GM12865 (cell line): ENCODE measurements at regions not wholly inside any gene's neighbourhood (a gene's known extent, or its start where the extent isn't known, plus 50 kb on each side); places are given as distances from the start of the nearest gene placed in this dataset.

Source experiments
- DNase-seq: peaks from one replicate; pipeline ENCODE4 v3.0.0; 2010; ENCODE audit warnings: low read depth
- H3K4me3 ChIP-seq: 2 replicates; pipeline ENCODE4 v1.5.1; 2011; ENCODE audit warnings: mild to moderate bottlenecking, low read depth, low read length, control low read depth
- TF ChIP-seq, protein P1 (sequence below): IDR thresholded peaks from 2 replicates; pipeline ENCODE4 v1.5.1; 2011; ENCODE audit warnings: low read length, control low read depth, low read depth, inconsistent platforms; ENCODE audit not compliant: insufficient read depth; ENCODE audit errors: missing control alignments

DNA sequence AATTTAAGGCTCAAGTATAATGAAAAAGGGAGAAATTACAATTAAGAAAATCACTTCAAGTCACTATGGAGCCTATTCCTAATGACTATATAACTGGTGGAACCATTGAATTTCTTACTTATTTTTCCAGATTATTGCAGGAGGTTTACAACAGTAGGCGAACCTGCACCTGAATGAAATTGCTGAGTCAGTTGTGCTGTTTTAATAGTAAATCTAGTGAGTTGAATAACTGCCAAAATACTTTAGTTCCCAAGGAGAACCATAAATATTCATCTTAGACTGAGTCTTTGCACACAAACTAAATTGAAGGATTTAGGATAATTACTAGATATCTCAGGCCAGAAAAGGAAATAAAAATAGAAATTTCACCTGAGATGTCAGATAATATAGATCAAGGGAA, 1052.8 kb downstream of the NAALADL2 start:
- no peak for DNase-seq
- TF ChIP-seq, protein P1, sequence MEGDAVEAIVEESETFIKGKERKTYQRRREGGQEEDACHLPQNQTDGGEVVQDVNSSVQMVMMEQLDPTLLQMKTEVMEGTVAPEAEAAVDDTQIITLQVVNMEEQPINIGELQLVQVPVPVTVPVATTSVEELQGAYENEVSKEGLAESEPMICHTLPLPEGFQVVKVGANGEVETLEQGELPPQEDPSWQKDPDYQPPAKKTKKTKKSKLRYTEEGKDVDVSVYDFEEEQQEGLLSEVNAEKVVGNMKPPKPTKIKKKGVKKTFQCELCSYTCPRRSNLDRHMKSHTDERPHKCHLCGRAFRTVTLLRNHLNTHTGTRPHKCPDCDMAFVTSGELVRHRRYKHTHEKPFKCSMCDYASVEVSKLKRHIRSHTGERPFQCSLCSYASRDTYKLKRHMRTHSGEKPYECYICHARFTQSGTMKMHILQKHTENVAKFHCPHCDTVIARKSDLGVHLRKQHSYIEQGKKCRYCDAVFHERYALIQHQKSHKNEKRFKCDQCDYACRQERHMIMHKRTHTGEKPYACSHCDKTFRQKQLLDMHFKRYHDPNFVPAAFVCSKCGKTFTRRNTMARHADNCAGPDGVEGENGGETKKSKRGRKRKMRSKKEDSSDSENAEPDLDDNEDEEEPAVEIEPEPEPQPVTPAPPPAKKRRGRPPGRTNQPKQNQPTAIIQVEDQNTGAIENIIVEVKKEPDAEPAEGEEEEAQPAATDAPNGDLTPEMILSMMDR: no peak
- no peak overlapping the region for H3K4me3 ChIP-seq

DNA sequence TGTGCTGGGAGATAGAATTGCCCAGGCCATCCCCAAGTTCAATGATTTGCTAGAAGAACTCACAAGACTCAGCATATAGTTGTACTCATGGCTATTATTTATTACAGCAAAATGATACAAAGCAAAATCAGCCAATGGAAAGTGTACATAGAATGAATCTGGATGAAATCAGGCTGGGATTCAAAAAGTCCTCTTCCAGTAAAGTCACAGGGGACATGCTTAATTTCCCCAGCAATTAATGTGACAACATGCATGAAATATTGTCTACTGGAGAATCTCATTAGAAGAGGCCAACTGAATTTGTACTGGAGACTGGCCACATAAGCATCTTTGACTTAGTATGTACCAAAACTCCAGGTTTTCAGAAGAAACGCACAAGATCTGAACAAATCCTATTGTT, 1043.1 kb downstream of the NAALADL2 start:
- TF ChIP-seq, protein P1: no peak
- DNase-seq: no peak

DNA sequence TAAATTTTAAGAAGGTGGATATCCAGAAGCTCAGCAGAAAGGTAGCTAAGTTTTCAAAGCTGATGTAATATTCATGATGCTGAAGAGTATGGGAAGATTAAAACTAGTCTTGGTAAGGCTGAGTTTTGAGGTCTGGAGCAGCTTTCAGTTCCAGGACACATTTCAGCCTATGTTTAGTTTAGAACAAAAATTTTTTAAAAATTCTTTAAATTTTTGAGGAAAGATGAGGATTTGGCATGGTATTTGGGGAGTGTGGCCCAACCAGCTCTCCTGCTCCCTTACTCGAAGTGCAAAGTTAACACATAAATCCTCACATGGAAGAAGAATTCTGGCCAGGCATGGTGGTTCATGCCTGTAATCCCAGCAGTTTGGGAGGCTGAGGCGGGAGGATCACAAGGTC, 1039.1 kb downstream of the NAALADL2 start:
- no peak for DNase-seq
- no peak overlapping the region for H3K4me3 ChIP-seq
- TF ChIP-seq, protein P1: no peak

More for the DNA sequence above, 1043.1 kb downstream of the NAALADL2 start:
- no peak overlapping the region for H3K4me3 ChIP-seq

DNA sequence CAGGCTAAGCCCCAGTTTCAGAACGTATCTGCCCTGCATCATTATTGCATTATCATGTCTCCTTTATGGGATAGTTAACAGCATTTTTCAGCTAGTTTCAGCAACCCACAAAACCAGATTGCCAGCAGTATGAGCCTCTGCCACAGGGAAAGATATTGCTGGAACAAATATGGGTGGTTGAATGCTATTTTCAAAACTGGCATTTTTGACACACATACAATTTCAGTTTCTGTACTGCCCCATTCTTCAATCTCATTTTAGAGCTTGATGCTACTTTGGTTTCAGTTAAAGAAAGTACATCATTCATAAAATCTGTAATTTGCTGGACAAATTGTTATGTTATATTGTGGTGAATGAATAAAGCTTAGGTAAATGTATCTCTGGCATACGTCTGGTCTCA, 1037.5 kb downstream of the NAALADL2 start:
- no peak for DNase-seq
- H3K4me3 ChIP-seq: no peak overlapping the region
- TF ChIP-seq, protein P1: no peak

DNA sequence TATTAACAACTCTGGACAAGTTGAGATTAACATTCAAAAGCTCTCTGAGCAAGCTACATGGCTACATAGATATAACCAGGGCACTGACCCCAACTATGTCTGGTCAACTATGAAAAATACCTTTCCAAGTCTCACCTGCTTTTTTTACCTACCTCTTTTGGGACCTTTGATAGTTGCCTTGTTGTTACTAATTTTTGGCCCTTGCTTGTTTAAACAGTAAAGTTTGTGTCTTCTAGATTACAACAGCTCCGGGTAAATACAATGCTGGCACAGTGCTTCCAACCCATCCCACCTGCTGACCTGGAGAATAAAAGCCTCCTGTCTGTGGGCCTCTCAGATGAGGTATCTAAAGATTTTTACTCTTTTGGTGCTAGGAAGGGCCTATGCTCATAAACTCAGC, 1036.6 kb downstream of the NAALADL2 start:
- TF ChIP-seq, protein P1: no peak
- no peak for DNase-seq
- H3K4me3 ChIP-seq: no peak overlapping the region

DNA sequence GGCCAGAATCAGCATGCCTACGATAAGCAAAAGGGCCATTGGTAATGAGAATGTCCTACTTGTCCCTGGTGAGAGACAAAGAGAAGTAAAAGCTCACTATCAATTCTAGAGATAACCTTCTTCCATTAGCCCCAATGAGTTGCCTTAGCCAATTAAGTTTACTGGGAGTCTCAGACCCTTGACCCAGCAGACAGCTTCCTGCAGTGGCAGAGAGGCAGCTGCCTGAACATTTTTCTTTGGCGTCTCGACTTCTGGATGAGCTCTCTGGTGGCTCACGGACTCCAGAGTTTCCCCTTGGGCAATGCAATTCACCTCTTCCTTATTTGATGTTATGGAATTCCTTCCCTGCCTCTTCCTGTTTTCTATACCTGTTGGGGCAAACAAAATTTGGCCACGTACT, 1034.4 kb downstream of the NAALADL2 start:
- H3K4me3 ChIP-seq: no peak overlapping the region
- DNase-seq: no peak
- TF ChIP-seq, protein P1: no peak

DNA sequence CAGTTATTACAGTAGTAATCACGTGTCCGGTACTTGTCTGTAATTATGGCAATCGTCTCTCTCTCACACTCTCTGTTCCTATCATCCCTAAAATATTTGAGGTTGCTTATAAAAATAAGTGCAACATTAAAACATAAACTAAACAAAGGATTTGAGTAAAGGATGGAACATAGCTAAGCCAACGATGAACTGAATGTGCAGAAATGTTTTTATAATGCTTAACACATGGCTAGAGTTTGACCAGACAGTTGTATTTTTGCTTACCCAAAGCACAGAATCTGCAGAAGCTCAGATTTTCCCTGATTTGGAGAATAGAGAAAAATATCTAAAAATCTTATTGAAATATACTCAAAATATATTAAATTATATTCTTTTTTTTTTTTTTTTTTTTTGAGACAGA, 1030.9 kb downstream of the NAALADL2 start:
- DNase-seq: no peak
- TF ChIP-seq, protein P1: no peak
- H3K4me3 ChIP-seq: no peak overlapping the region
